B cell (primary cell): ENCODE measurements at regions not wholly inside any gene's neighbourhood (a gene's known extent, or its start where the extent isn't known, plus 50 kb on each side); places are given as distances from the start of the nearest gene placed in this dataset.

Source experiments
- ATAC-seq: fragments of 200-7000 bp; cut with Tn5 transposase; one replicate; pipeline ENCODE4 v1.10.0; 2021; ENCODE audit warnings: low read depth, mild to moderate bottlenecking, moderate number of reproducible peaks, moderate library complexity
- CTCF ChIA-PET: fragments of 350-600 bp; sonication (Branson Sonifier 250); formaldehyde crosslinking; loops from one replicate; lab custom pipeline; 2021; ENCODE audit warnings: antibody characterized with exemption, inconsistent platforms; lab: Charles Lee
- POLR2A ChIA-PET: fragments of 350-600 bp; sonication (Branson Sonifier 250); formaldehyde crosslinking; loops from one replicate; lab custom pipeline; 2021; ENCODE audit warnings: antibody characterized with exemption; lab: Charles Lee
- DNase-seq: peaks from one replicate; pipeline ENCODE4 v3.0.0; 2013
- H2AFZ ChIP-seq: 2 replicates; pipeline ENCODE4 v1.6.1; 2012; ENCODE audit warnings: mild to moderate bottlenecking, low read depth, low read length; ENCODE audit not compliant: insufficient read depth, poor library complexity, severe bottlenecking
- H3K27ac ChIP-seq, 2 donors: 1 replicate in 1 of 2; 2 replicates in 1 of 2; pipeline ENCODE4 v1.5.1; 2012 to 2013; ENCODE audit warnings: low read length in 2 of 2, mild to moderate bottlenecking in 2 of 2, moderate library complexity in 1 of 2
- H3K27me3 ChIP-seq, 4 experiments: fragments of 200-600 bp in 1 of 4; sonication (generic) in 1 of 4; replicated peaks in 1 of 4; 1 replicate in 2 of 4; 2 replicates in 2 of 4; pipeline versions ENCODE4 v1.6.1 to v1.7.0; 2013 to 2016; ENCODE audit warnings: low read length in 3 of 4, mild to moderate bottlenecking in 2 of 4, mixed read lengths in 1 of 4, moderate library complexity in 1 of 4; ENCODE audit not compliant: insufficient read depth in 4 of 4, control insufficient read depth in 3 of 4; ENCODE audit errors: control extremely low read depth in 1 of 4
- H3K36me3 ChIP-seq, 2 experiments: replicated peaks in 1 of 2; 1 replicate in 1 of 2; 2 replicates in 1 of 2; pipeline versions ENCODE4 v1.6.1 to v1.7.1; 2013; ENCODE audit warnings: low read length in 1 of 2; ENCODE audit not compliant: insufficient read depth in 2 of 2, control insufficient read depth in 1 of 2; ENCODE audit errors: control extremely low read depth in 1 of 2, extremely low read depth in 1 of 2
- H3K4me1 ChIP-seq, 2 donors: fragments of 200-600 bp in 1 of 2; sonication (generic) in 1 of 2; 1 replicate in 1 of 2; 2 replicates in 1 of 2; pipeline versions ENCODE4 v1.5.1 to v1.6.1; 2013 to 2017; ENCODE audit warnings: low read length in 2 of 2; ENCODE audit not compliant: control insufficient read depth in 2 of 2, insufficient read depth in 2 of 2
- H3K4me2 ChIP-seq: replicated peaks from 2 replicates; pipeline ENCODE3; 2012; ENCODE audit warnings: mild to moderate bottlenecking, low read depth, low read length; ENCODE audit not compliant: poor library complexity, severe bottlenecking
- H3K4me3 ChIP-seq, 5 experiments: fragments of 200-600 bp in 1 of 5; sonication (generic) in 1 of 5; 1 replicate in 3 of 5; 2 replicates in 2 of 5; pipeline versions ENCODE4 v1.5.1 to v1.7.0; 2011 to 2016; ENCODE audit warnings: low read length in 4 of 5, mild to moderate bottlenecking in 4 of 5, low read depth in 2 of 5, control low read depth in 1 of 5, moderate library complexity in 1 of 5; ENCODE audit not compliant: insufficient read depth in 1 of 5; ENCODE audit errors: control extremely low read depth in 1 of 5, extremely low read depth in 1 of 5
- H3K79me2 ChIP-seq: fragments of 200-600 bp; sonication (generic); one replicate; pipeline ENCODE4 v1.6.0; 2016; ENCODE audit warnings: low read length; ENCODE audit not compliant: control insufficient read depth, insufficient read depth
- H3K9ac ChIP-seq: fragments of 200-600 bp; sonication (generic); 2 replicates; pipeline ENCODE4 v1.6.1; 2017; ENCODE audit warnings: mild to moderate bottlenecking, low read length, moderate library complexity
- H3K9me3 ChIP-seq, 3 donors: one replicate each; pipeline versions ENCODE4 v1.6.1 to v1.7.1; 2013; ENCODE audit warnings: low read length in 2 of 3; ENCODE audit not compliant: control insufficient read depth in 2 of 3, insufficient read depth in 1 of 3; ENCODE audit errors: control extremely low read depth in 1 of 3
- H4K20me1 ChIP-seq: 2 replicates; pipeline ENCODE4 v1.6.0; 2012; ENCODE audit warnings: mild to moderate bottlenecking, low read length; ENCODE audit not compliant: insufficient read depth, control insufficient read depth, poor library complexity, severe bottlenecking
- H3K27ac Mint-ChIP-seq: one replicate; pipeline ENCODE4 v1.8.0; 2021; ENCODE audit warnings: mixed read lengths
- H3K27me3 Mint-ChIP-seq: one replicate; pipeline ENCODE4 v1.8.0; 2021; ENCODE audit warnings: mixed read lengths
- H3K4me1 Mint-ChIP-seq: one replicate; pipeline ENCODE4 v1.8.0; 2021; ENCODE audit warnings: mixed read lengths
- H3K4me3 Mint-ChIP-seq: one replicate; pipeline ENCODE4 v1.8.0; 2021; ENCODE audit warnings: mixed read lengths
- H3K9me3 Mint-ChIP-seq: one replicate; pipeline ENCODE4 v1.8.0; 2022; ENCODE audit warnings: mixed read lengths; ENCODE audit not compliant: insufficient read depth
- EZH2 ChIP-seq: IDR thresholded peaks from 2 replicates; pipeline ENCODE4 v1.6.1; 2012; ENCODE audit warnings: borderline replicate concordance, low read depth, mild to moderate bottlenecking, moderate library complexity, low read length; ENCODE audit not compliant: insufficient read depth, poor library complexity, severe bottlenecking
- WGBS: methylation state at CpG from one replicate; pipeline ENCODE4 v1.1.5; 2013; ENCODE audit warnings: missing lambda C conversion rate; ENCODE audit not compliant: insufficient coverage; 5-methylcytosine and 5-hydroxymethylcytosine counted together
- intact Hi-C: fragments of 100-400 bp; cut with micrococcal nuclease; formaldehyde crosslinking; loops from one replicate; pipeline ENCODE4 v1.10.0; 2022
- TF ChIP-seq, protein P1 (sequence below): fragments of 200-600 bp; IDR thresholded peaks from one replicate; pipeline ENCODE4 v1.8.0; 2022; ENCODE audit warnings: antibody characterized with exemption, mild to moderate bottlenecking

DNA sequence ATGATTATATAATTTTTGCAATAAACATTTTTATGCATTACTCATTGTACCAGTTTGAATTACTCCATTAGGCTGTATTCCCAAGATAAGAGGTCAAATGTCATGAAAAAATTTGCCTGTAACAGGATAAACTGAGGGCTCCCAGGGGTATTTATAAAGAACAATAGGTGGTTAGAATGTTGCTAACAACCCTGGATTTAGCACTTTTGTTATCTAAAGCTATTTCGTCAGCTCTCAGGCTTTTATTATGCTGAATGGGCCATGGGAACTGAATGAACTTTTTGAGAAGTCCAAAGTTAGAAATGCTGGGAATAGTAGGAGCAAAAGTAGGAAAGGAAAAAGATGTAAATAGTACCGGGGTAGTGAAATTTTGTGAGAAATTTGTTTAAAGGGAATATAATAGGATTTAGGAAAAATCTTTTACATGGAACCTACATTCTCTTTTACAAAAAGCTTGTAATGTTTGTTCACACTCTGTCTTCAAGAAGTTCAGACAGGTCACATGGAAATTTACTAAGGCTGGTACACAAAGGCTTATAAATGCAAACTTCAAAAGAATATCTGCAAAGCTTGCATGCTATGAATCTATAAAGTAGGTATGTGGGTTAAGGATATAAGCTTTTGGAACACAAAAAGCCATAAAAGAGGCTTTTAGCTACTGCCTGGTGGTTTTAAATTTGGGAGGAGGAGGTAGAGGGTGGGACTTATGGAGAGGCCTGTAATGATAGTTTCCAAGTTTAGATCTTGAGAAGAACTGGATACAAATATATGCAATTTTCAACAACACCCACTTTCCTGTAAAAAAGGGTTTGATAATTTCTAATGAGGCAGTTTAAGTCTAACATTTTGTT lies 445.8 kb upstream of the NAALADL2 start:
- Histone ChIP-seq H3K27me3 (no peaks in the 10 kb centered on the region), H3K4me1 (no peaks in the 10 kb centered on the region), H3K9me3 (peaks cover 0 to 5% (median 0%) of the 10 kb centered on the region in 3 donors), H3K79me2 (no peaks in the 10 kb centered on the region), H3K4me2 (no peak overlapping the region), H3K4me3 (no peak overlapping the region), H3K36me3 (no peaks in the 10 kb centered on the region), H2AFZ (no peak overlapping the region), H3K27ac (no peak overlapping the region), H4K20me1 (no peaks in the 10 kb centered on the region), H3K9ac (no peak overlapping the region)
- DNase-seq (no peak), ATAC-seq (no peak)
- no peak overlapping the region for H3K27ac Mint-ChIP-seq
- CTCF ChIA-PET = no interaction called here
- POLR2A ChIA-PET = no interaction called here
- intact Hi-C loops = no loop called here
- TF ChIP-seq EZH2 = no peak
- H3K4me1 Mint-ChIP-seq = no peaks in the 10 kb centered on the region
- H3K27me3 Mint-ChIP-seq = no peaks in the 10 kb centered on the region
- WGBS = 58% methylated on average over 1 of the region's 2 CpGs
- H3K9me3 Mint-ChIP-seq = no peaks in the 10 kb centered on the region
- H3K4me3 Mint-ChIP-seq = no peak overlapping the region

DNA sequence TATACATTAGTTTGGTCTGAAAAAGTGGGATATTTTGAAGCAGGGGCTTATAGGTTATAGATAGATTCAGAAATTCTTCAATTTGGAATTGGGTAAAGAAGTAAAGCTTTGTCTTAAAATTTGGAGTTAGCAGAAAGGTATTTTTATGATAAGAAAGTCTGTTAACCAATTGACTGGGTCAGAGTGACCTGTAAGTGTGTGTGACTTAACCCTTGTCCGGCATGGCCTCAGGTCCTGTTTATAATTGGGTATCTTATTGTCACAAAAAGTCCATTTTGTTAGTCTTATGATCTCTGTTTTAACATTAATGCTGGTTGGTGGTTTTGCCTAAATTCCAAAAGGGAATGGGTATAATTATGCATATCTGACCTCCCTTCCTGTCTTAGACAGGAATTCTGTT lies 444.2 kb upstream of the NAALADL2 start:
- Histone ChIP-seq H3K9ac (no peak overlapping the region), H3K27ac (no peak overlapping the region), H3K36me3 (no peaks in the 10 kb centered on the region), H3K4me3 (no peak overlapping the region), H3K79me2 (no peaks in the 10 kb centered on the region), H3K4me2 (no peak overlapping the region), H2AFZ (no peak overlapping the region), H4K20me1 (no peaks in the 10 kb centered on the region), H3K27me3 (no peaks in the 10 kb centered on the region), H3K4me1 (no peaks in the 10 kb centered on the region), H3K9me3 (peaks cover 0 to 5% (median 0%) of the 10 kb centered on the region in 3 donors)
- TF ChIP-seq, protein P1, sequence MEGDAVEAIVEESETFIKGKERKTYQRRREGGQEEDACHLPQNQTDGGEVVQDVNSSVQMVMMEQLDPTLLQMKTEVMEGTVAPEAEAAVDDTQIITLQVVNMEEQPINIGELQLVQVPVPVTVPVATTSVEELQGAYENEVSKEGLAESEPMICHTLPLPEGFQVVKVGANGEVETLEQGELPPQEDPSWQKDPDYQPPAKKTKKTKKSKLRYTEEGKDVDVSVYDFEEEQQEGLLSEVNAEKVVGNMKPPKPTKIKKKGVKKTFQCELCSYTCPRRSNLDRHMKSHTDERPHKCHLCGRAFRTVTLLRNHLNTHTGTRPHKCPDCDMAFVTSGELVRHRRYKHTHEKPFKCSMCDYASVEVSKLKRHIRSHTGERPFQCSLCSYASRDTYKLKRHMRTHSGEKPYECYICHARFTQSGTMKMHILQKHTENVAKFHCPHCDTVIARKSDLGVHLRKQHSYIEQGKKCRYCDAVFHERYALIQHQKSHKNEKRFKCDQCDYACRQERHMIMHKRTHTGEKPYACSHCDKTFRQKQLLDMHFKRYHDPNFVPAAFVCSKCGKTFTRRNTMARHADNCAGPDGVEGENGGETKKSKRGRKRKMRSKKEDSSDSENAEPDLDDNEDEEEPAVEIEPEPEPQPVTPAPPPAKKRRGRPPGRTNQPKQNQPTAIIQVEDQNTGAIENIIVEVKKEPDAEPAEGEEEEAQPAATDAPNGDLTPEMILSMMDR = no peak
- no peak for TF ChIP-seq EZH2
- CTCF ChIA-PET = no interaction called here
- POLR2A ChIA-PET = no interaction called here
- no peak overlapping the region for H3K4me3 Mint-ChIP-seq
- H3K27ac Mint-ChIP-seq = no peak overlapping the region
- no peaks in the 10 kb centered on the region for H3K4me1 Mint-ChIP-seq
- intact Hi-C loops = no loop called here
- H3K9me3 Mint-ChIP-seq = no peaks in the 10 kb centered on the region
- H3K27me3 Mint-ChIP-seq = no peaks in the 10 kb centered on the region
- DNase-seq (no peak), ATAC-seq (no peak)
- 100% methylated on average over 1 of the region's 1 CpG for WGBS
